ENCODE measurements at regions not wholly inside any gene's neighbourhood (a gene's known extent, or its start where the extent isn't known, plus 50 kb on each side); places are given as distances from the start of the nearest gene placed in this dataset.
A peak's percentile ranks its signal among the peaks of the same experiment; 100 is the strongest.

GRCh38 chr3:191051037-191051436 lies 148.0 kb upstream of the OSTN start:
- Histone ChIP-seq H2BK120ac (ENCODE audit: insufficient read depth, low read length, poor library complexity) (no peak overlapping the region), H4K91ac (ENCODE audit: low read depth, low read length) (no peak overlapping the region), H2BK5ac (ENCODE audit: low read depth, low read length, poor library complexity) (no peak overlapping the region), H3K14ac (ENCODE audit: low read length) (no peak overlapping the region), H3K4me1 (ENCODE audit: control insufficient read depth in 1 of 2, insufficient read depth in 2 of 2, low read length in 2 of 2) (no peaks in the 10 kb centered on the region), H2AK5ac (ENCODE audit: low read length) (no peak overlapping the region), H2BK12ac (ENCODE audit: low read length) (no peak overlapping the region), H3K9me3 (ENCODE audit: insufficient read depth, low read depth, low read length) (no peaks in the 10 kb centered on the region), H3K79me2 (ENCODE audit: control insufficient read depth, insufficient read depth, low read length, poor library complexity) (no peaks in the 10 kb centered on the region), H3K27me3 (ENCODE audit: insufficient read depth, low read length) (no peaks in the 10 kb centered on the region), H3K18ac (ENCODE audit: low read length) (no peak overlapping the region), H2AFZ (ENCODE audit: insufficient read depth, low read length, poor library complexity) (no peak overlapping the region), H3K23ac (ENCODE audit: low read length) (no peak overlapping the region), H3K4me3 (ENCODE audit: low read depth, low read length) (no peak overlapping the region), H4K12ac (ENCODE audit: low read depth, low read length) (no peak overlapping the region), H3K36me3 (ENCODE audit: control insufficient read depth in 1 of 2, insufficient read depth in 2 of 2, low read length in 2 of 2) (no peaks in the 10 kb centered on the region), H4K8ac (ENCODE audit: low read depth, low read length) (no peak overlapping the region), H3K27ac (ENCODE audit: low read depth, low read length) (no peak overlapping the region), H3K79me1 (ENCODE audit: low read length) (no peaks in the 10 kb centered on the region), H3K4me2 (ENCODE audit: low read length) (no peak overlapping the region), H3K4ac (ENCODE audit: low read depth, low read length) (no peak overlapping the region), H3K9ac (ENCODE audit: low read length) (no peak overlapping the region)
- DNase-seq, result peak in 1 of 2 donors; percentile 68
- no CpG with 5 or more reads among the region's 4 CpGs for WGBS (ENCODE audit: extremely low coverage, insufficient coverage, insufficient read length)

GRCh38 chr3:191047930-191048329 lies 151.1 kb upstream of the OSTN start:
- H2AK5ac ChIP-seq (ENCODE audit: low read length), result no peak overlapping the region
- H3K4me1 ChIP-seq (ENCODE audit: control insufficient read depth in 1 of 2, insufficient read depth in 2 of 2, low read length in 2 of 2), result no peaks in the 10 kb centered on the region
- H3K4me3 ChIP-seq (ENCODE audit: low read depth, low read length), result no peak overlapping the region
- H3K79me1 ChIP-seq (ENCODE audit: low read length), result no peaks in the 10 kb centered on the region
- H2BK120ac ChIP-seq (ENCODE audit: insufficient read depth, low read length, poor library complexity), result no peak overlapping the region
- H3K18ac ChIP-seq (ENCODE audit: low read length), result no peak overlapping the region
- no peaks in the 10 kb centered on the region for H3K27me3 ChIP-seq (ENCODE audit: insufficient read depth, low read length)
- no peak overlapping the region for H4K12ac ChIP-seq (ENCODE audit: low read depth, low read length)
- H2BK5ac ChIP-seq (ENCODE audit: low read depth, low read length, poor library complexity), result no peak overlapping the region
- no peak overlapping the region for H4K8ac ChIP-seq (ENCODE audit: low read depth, low read length)
- no peaks in the 10 kb centered on the region for H3K9me3 ChIP-seq (ENCODE audit: insufficient read depth, low read depth, low read length)
- no peak overlapping the region for H4K91ac ChIP-seq (ENCODE audit: low read depth, low read length)
- H2AFZ ChIP-seq (ENCODE audit: insufficient read depth, low read length, poor library complexity), result no peak overlapping the region
- no peak for DNase-seq
- no peak overlapping the region for H3K9ac ChIP-seq (ENCODE audit: low read length)
- H3K27ac ChIP-seq (ENCODE audit: low read depth, low read length), result no peak overlapping the region
- H3K79me2 ChIP-seq (ENCODE audit: control insufficient read depth, insufficient read depth, low read length, poor library complexity), result no peaks in the 10 kb centered on the region
- no peak overlapping the region for H3K23ac ChIP-seq (ENCODE audit: low read length)
- no peak overlapping the region for H3K4ac ChIP-seq (ENCODE audit: low read depth, low read length)
- no peak overlapping the region for H3K4me2 ChIP-seq (ENCODE audit: low read length)
- H3K14ac ChIP-seq (ENCODE audit: low read length), result no peak overlapping the region
- H2BK12ac ChIP-seq (ENCODE audit: low read length), result no peak overlapping the region
- WGBS (ENCODE audit: extremely low coverage, insufficient coverage, insufficient read length), result no CpG with 5 or more reads among the region's 1 CpG
- H3K36me3 ChIP-seq (ENCODE audit: control insufficient read depth in 1 of 2, insufficient read depth in 2 of 2, low read length in 2 of 2), result no peaks in the 10 kb centered on the region

- no peak overlapping the region for H3K4me3 ChIP-seq (ENCODE audit: low read depth, low read length)
- H3K14ac ChIP-seq (ENCODE audit: low read length), result no peak overlapping the region
These were observed 168.1 kb upstream of the OSTN start for GRCh38 chr3:191030929-191031328.

GRCh38 chr3:191030491-191030890 lies 168.0 kb upstream of the GMNC start:
- Histone ChIP-seq H2AK5ac (ENCODE audit: low read length) (no peak overlapping the region), H2BK12ac (ENCODE audit: low read length) (no peak overlapping the region), H3K9me3 (ENCODE audit: insufficient read depth, low read depth, low read length) (no peaks in the 10 kb centered on the region), H3K4me1 (ENCODE audit: control insufficient read depth in 1 of 2, insufficient read depth in 2 of 2, low read length in 2 of 2) (no peaks in the 10 kb centered on the region), H3K79me1 (ENCODE audit: low read length) (no peaks in the 10 kb centered on the region), H3K27me3 (ENCODE audit: insufficient read depth, low read length) (no peaks in the 10 kb centered on the region), H4K91ac (ENCODE audit: low read depth, low read length) (no peak overlapping the region), H4K12ac (ENCODE audit: low read depth, low read length) (no peak overlapping the region), H3K14ac (ENCODE audit: low read length) (no peak overlapping the region), H3K23ac (ENCODE audit: low read length) (no peak overlapping the region), H2BK120ac (ENCODE audit: insufficient read depth, low read length, poor library complexity) (no peak overlapping the region), H3K18ac (ENCODE audit: low read length) (no peak overlapping the region), H3K4me2 (ENCODE audit: low read length) (no peak overlapping the region), H3K79me2 (ENCODE audit: control insufficient read depth, insufficient read depth, low read length, poor library complexity) (no peaks in the 10 kb centered on the region), H3K9ac (ENCODE audit: low read length) (no peak overlapping the region), H3K36me3 (ENCODE audit: control insufficient read depth in 1 of 2, insufficient read depth in 2 of 2, low read length in 2 of 2) (no peaks in the 10 kb centered on the region), H4K8ac (ENCODE audit: low read depth, low read length) (no peak overlapping the region), H2AFZ (ENCODE audit: insufficient read depth, low read length, poor library complexity) (no peak overlapping the region), H2BK5ac (ENCODE audit: low read depth, low read length, poor library complexity) (no peak overlapping the region), H3K4me3 (ENCODE audit: low read depth, low read length) (no peak overlapping the region), H3K27ac (ENCODE audit: low read depth, low read length) (no peak overlapping the region), H3K4ac (ENCODE audit: low read depth, low read length) (no peak overlapping the region)
- DNase-seq, result no peak
- no CpG with 5 or more reads among the region's 3 CpGs for WGBS (ENCODE audit: extremely low coverage, insufficient coverage, insufficient read length)

More at GRCh38 chr3:191030929-191031328, 168.1 kb upstream of the OSTN start:
- Histone ChIP-seq H4K12ac (ENCODE audit: low read depth, low read length) (no peak overlapping the region), H3K4me1 (ENCODE audit: control insufficient read depth in 1 of 2, insufficient read depth in 2 of 2, low read length in 2 of 2) (no peaks in the 10 kb centered on the region), H2BK5ac (ENCODE audit: low read depth, low read length, poor library complexity) (no peak overlapping the region), H2AFZ (ENCODE audit: insufficient read depth, low read length, poor library complexity) (no peak overlapping the region), H2BK12ac (ENCODE audit: low read length) (no peak overlapping the region), H3K4me2 (ENCODE audit: low read length) (no peak overlapping the region), H3K79me1 (ENCODE audit: low read length) (no peaks in the 10 kb centered on the region), H2AK5ac (ENCODE audit: low read length) (no peak overlapping the region), H4K91ac (ENCODE audit: low read depth, low read length) (no peak overlapping the region), H4K8ac (ENCODE audit: low read depth, low read length) (no peak overlapping the region), H3K9ac (ENCODE audit: low read length) (no peak overlapping the region), H3K27me3 (ENCODE audit: insufficient read depth, low read length) (no peaks in the 10 kb centered on the region), H3K9me3 (ENCODE audit: insufficient read depth, low read depth, low read length) (no peaks in the 10 kb centered on the region), H3K36me3 (ENCODE audit: control insufficient read depth in 1 of 2, insufficient read depth in 2 of 2, low read length in 2 of 2) (no peaks in the 10 kb centered on the region), H2BK120ac (ENCODE audit: insufficient read depth, low read length, poor library complexity) (no peak overlapping the region), H3K23ac (ENCODE audit: low read length) (no peak overlapping the region), H3K18ac (ENCODE audit: low read length) (no peak overlapping the region), H3K27ac (ENCODE audit: low read depth, low read length) (no peak overlapping the region), H3K4ac (ENCODE audit: low read depth, low read length) (no peak overlapping the region), H3K79me2 (ENCODE audit: control insufficient read depth, insufficient read depth, low read length, poor library complexity) (no peaks in the 10 kb centered on the region)
- DNase-seq, result no peak
- WGBS (ENCODE audit: extremely low coverage, insufficient coverage, insufficient read length), result no CpG with 5 or more reads among the region's 2 CpGs
